IPS-NIHi7 (cell line): ENCODE measurements at regions not wholly inside any gene's neighbourhood (a gene's known extent, or its start where the extent isn't known, plus 50 kb on each side); places are given as distances from the start of the nearest gene placed in this dataset.
A peak's percentile ranks its signal among the peaks of the same experiment; 100 is the strongest.
"Not testable (repeated sequence)": the region's sequence is repeated elsewhere in the genome, so short reads cannot be mapped to it uniquely, and the experiment has no call there.

Source experiments
- DNase-seq: peaks from one replicate; pipeline ENCODE4 v3.0.0; 2012; ENCODE audit warnings: mixed read lengths; ENCODE audit errors: extremely low spot score

GRCh38 chrX:112577146-112577545 lies 102.6 kb downstream of the LHFPL1 start:
- DNase-seq: no peak

- DNase-seq: no peak
These were observed 108.3 kb downstream of the LHFPL1 start for GRCh38 chrX:112571388-112571787.

GRCh38 chrX:112555831-112556230 lies 123.9 kb downstream of the LHFPL1 start:
- DNase-seq: no peak

- DNase-seq: no peak
These were observed 134.7 kb downstream of the LHFPL1 start for GRCh38 chrX:112545051-112545450.

GRCh38 chrX:112536544-112536943 lies 143.2 kb downstream of the LHFPL1 start:
- DNase-seq: peak; percentile 86

- no peak for DNase-seq
These were observed 151.8 kb downstream of the LHFPL1 start for GRCh38 chrX:112527903-112528302.

GRCh38 chrX:112521676-112522075 lies 158.1 kb downstream of the LHFPL1 start:
- no peak for DNase-seq

- DNase-seq: no peak
These were observed 159.6 kb downstream of the LHFPL1 start for GRCh38 chrX:112520124-112520523.

- no peak for DNase-seq
These were observed 166.6 kb downstream of the LHFPL1 start for GRCh38 chrX:112513154-112513553.

GRCh38 chrX:112512509-112512908 lies 167.2 kb downstream of the LHFPL1 start:
- peak; percentile 42 for DNase-seq

- no peak for DNase-seq
These were observed 169.1 kb downstream of the LHFPL1 start for GRCh38 chrX:112510629-112511028.

- no peak for DNase-seq
These were observed 202.1 kb downstream of the LHFPL1 start for GRCh38 chrX:112477653-112478052.

- DNase-seq: no peak
These were observed 206.1 kb downstream of the LHFPL1 start for GRCh38 chrX:112473654-112474053.

- no peak for DNase-seq
These were observed 209.2 kb downstream of the LHFPL1 start for GRCh38 chrX:112470551-112470950.

- DNase-seq: not testable (repeated sequence)
These were observed 217.7 kb downstream of the LHFPL1 start for GRCh38 chrX:112461949-112462450.

GRCh38 chrX:112457788-112458187 lies 221.9 kb downstream of the LHFPL1 start:
- DNase-seq: no peak

- no peak for DNase-seq
These were observed 228.9 kb downstream of the LHFPL1 start for GRCh38 chrX:112450810-112451209.

- DNase-seq: no peak
These were observed 239.5 kb downstream of the LHFPL1 start for GRCh38 chrX:112440277-112440676.

- no peak for DNase-seq
These were observed 255.6 kb downstream of the LHFPL1 start for GRCh38 chrX:112424166-112424565.

GRCh38 chrX:112391313-112391712 lies 288.4 kb downstream of the LHFPL1 start:
- no peak for DNase-seq

GRCh38 chrX:112381649-112382298 lies 298.0 kb downstream of the LHFPL1 start:
- DNase-seq: not testable (repeated sequence)

- DNase-seq: no peak
These were observed 298.1 kb upstream of the TRPC5 start for GRCh38 chrX:112380541-112381278.

- DNase-seq: no peak
These were observed 294.9 kb upstream of the TRPC5 start for GRCh38 chrX:112377481-112377880.
